GM12878 (cell line): ENCODE measurements at regions not wholly inside any gene's neighbourhood (a gene's known extent, or its start where the extent isn't known, plus 50 kb on each side); places are given as distances from the start of the nearest gene placed in this dataset.

Source experiments
- ATAC-seq: fragments of 200-7000 bp; cut with Tn5 transposase; 3 replicates; pipeline ENCODE4 v1.9.1; 2020; ENCODE audit warnings: mild to moderate bottlenecking, moderate library complexity
- BruUV-seq: library from RNA; stranded (reverse); fragments of 400-500 nt; replicated peaks from 2 replicates; lab custom pipeline; 2021; lab: Mats Ljungman, UMichigan
- CTCF ChIA-PET: fragments of 300-600 bp; sonication (Branson Sonifier 250); formaldehyde crosslinking; extraction: SDS; loops from one replicate; lab custom pipeline; 2021; ENCODE audit warnings: inconsistent platforms; lab: Yijun Ruan, JAX
- POLR2A ChIA-PET: fragments of 350-600 bp; formaldehyde crosslinking; extraction: SDS; loops from one replicate; lab custom pipeline; 2021; ENCODE audit warnings: inconsistent platforms; lab: Charles Lee
- RAD21 ChIA-PET: fragments of 300-600 bp; sonication (Branson Sonifier 250); formaldehyde crosslinking; loops from one replicate; lab custom pipeline; 2023; ENCODE audit warnings: antibody characterized with exemption; ENCODE audit not compliant: unreplicated experiment; lab: Charles Lee
- SMC1A ChIA-PET: fragments of 300-600 bp; sonication (Branson Sonifier 250); formaldehyde crosslinking; loops from one replicate; lab custom pipeline; 2023; ENCODE audit not compliant: unreplicated experiment, uncharacterized antibody; lab: Charles Lee
- DNase-seq: peaks from one replicate; pipeline ENCODE4 v3.0.0-alpha.2; 2011; ENCODE audit warnings: low read depth, low spot score
- FAIRE-seq: peaks from 3 replicates; lab custom pipeline; 2011; peaks lifted over from hg19 to GRCh38; lab: Jason Lieb, UNC
- H2AFZ ChIP-seq: 2 replicates; pipeline ENCODE4 v1.6.0; 2011; ENCODE audit warnings: low read depth, low read length, control low read depth; ENCODE audit not compliant: control insufficient read depth
- H3K27ac ChIP-seq: 2 replicates; pipeline ENCODE4 v1.5.1; 2011; ENCODE audit warnings: control low read depth; ENCODE audit not compliant: control insufficient read depth, insufficient read depth
- H3K27me3 ChIP-seq, 2 experiments: replicated peaks in 1 of 2; 2 replicates each; pipeline versions ENCODE4 v1.6.0 to v1.6.1; 2011; ENCODE audit warnings: low read length in 1 of 2; ENCODE audit not compliant: control insufficient read depth in 2 of 2, insufficient read depth in 2 of 2
- H3K36me3 ChIP-seq, 2 experiments: 2 replicates each; pipeline ENCODE4 v1.5.1; 2011; ENCODE audit warnings: low read length in 1 of 2; ENCODE audit not compliant: control insufficient read depth in 2 of 2, insufficient read depth in 2 of 2
- H3K4me1 ChIP-seq: 2 replicates; pipeline ENCODE4 v1.6.1; 2011; ENCODE audit warnings: mild to moderate bottlenecking, low read length, moderate library complexity, mixed read lengths; ENCODE audit not compliant: control insufficient read depth, insufficient read depth
- H3K4me2 ChIP-seq: 2 replicates; pipeline ENCODE4 v1.6.0; 2011; ENCODE audit warnings: control low read depth; ENCODE audit not compliant: control insufficient read depth, insufficient read depth
- H3K4me3 ChIP-seq: fragments of 200-600 bp; sonication (generic); 2 replicates; pipeline ENCODE4 v1.5.1; 2016
- H3K79me2 ChIP-seq: 2 replicates; pipeline ENCODE4 v1.6.0; 2011; ENCODE audit warnings: low read length; ENCODE audit not compliant: control insufficient read depth, insufficient read depth
- H3K9ac ChIP-seq: 2 replicates; pipeline ENCODE4 v1.8.0; 2011; ENCODE audit warnings: low read length, control low read depth, mixed read lengths; ENCODE audit not compliant: control insufficient read depth, insufficient read depth
- H3K9me3 ChIP-seq: replicated peaks from 3 replicates; pipeline ENCODE4 v1.5.1; 2011; ENCODE audit warnings: mild to moderate bottlenecking, low read length; ENCODE audit not compliant: control insufficient read depth, insufficient read depth
- H4K20me1 ChIP-seq: 2 replicates; pipeline ENCODE4 v1.6.0; 2011; ENCODE audit not compliant: control insufficient read depth, insufficient read depth
- CBX3 ChIP-seq: fragments of 200-600 bp; sonication (generic); IDR thresholded peaks from 2 replicates; pipeline ENCODE4 v1.6.1; 2016; ENCODE audit warnings: low read depth, borderline replicate concordance
- CREB1 ChIP-seq: IDR thresholded peaks from 2 replicates; pipeline ENCODE4 v1.6.1; 2012; ENCODE audit warnings: low read depth, mild to moderate bottlenecking, inconsistent platforms
- FOXK2 ChIP-seq: fragments of 450-650 bp; IDR thresholded peaks from 2 replicates; pipeline ENCODE4 v1.6.1; 2017; ENCODE audit warnings: mild to moderate bottlenecking, moderate library complexity
- HDAC6 ChIP-seq: fragments of 200-600 bp; sonication (generic); IDR thresholded peaks from one replicate; pipeline ENCODE4 v1.8.0; 2017; ENCODE audit warnings: antibody characterized with exemption; ENCODE audit not compliant: unreplicated experiment
- SIN3A ChIP-seq: IDR thresholded peaks from 2 replicates; pipeline ENCODE4 v1.6.1; 2012; ENCODE audit warnings: low read depth, low read length, improper control_type of control experiment
- TCF3 ChIP-seq: IDR thresholded peaks from 2 replicates; pipeline ENCODE4 v1.6.1; 2012; ENCODE audit warnings: low read depth, mild to moderate bottlenecking, low read length, borderline replicate concordance; ENCODE audit not compliant: insufficient read depth
- WGBS: methylation state at CpG from one replicate; pipeline ENCODE4 v1.1.6; 2016; ENCODE audit warnings: low lambda C conversion rate; ENCODE audit not compliant: insufficient replicate concordance, insufficient coverage; ENCODE audit errors: missing lambda C conversion rate; 5-methylcytosine and 5-hydroxymethylcytosine counted together
- in situ Hi-C: fragments of 300-500 bp; cut with MboI; formaldehyde crosslinking; loops from 9 replicates; pipeline ENCODE4 v1.14.3; 2018; ENCODE audit warnings: mixed read lengths
- intact Hi-C: fragments of 100-400 bp; cut with micrococcal nuclease; formaldehyde crosslinking; loops from one replicate; pipeline ENCODE4 v1.14.2; 2022; ENCODE audit not compliant: unreplicated experiment
- TF ChIP-seq, protein P1 (sequence below): fragments of 450-650 bp; formaldehyde crosslinking; IDR thresholded peaks from 2 replicates; pipeline ENCODE4 v1.5.0; 2022; ENCODE audit warnings: mild to moderate bottlenecking, missing genetic modification characterization

DNA sequence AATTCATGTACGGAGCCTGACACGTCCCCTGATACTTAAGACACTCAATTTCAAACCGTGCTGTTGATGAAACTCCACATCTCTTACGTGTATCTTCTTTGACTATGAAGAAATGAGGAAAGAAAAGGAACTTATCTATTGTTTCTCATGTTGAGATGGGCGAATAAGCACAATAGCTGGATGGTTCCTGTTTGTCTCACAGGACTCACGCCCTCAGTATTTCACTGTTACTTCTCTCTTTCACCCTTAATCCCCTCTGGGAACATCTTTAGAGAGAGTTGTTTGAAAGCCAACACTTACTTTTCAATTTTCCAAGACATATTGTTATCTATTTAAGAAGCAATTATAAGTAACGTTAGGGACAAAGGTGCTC, 99.8 kb downstream of the COPS8 start (continued):
- no peak for TF ChIP-seq HDAC6

DNA sequence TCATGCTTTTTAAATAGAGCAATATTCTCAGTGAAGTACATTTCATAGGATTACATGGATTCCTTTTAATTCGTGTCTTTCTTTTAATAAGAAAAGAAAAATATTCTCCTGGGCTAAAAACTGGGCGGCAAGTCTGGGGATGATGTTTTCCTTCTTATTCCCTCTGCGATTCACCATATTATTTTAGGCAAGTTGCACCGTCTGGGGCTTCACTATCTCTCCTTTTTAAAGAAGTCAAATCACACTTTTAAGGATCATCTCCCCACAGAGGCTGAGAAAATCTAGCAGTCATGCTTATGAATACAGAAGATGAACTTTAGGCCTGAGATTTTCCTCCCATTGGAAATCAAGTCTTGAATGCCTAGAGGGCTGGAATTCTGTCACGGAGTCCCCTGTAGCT, 104.1 kb downstream of the COPS8 start:
- FAIRE-seq (no peak), ATAC-seq (no peak), DNase-seq (no peak)
- no TSS peak for BruUV-seq
- CTCF ChIA-PET = no interaction called here
- no peaks in the 10 kb centered on the region for H3K27me3 ChIP-seq
- intact Hi-C loops (no loop called here), in situ Hi-C loops (no loop called here)
- WGBS = 49% methylated on average over 5 of the region's 5 CpGs
- H3K4me1 ChIP-seq = no peaks in the 10 kb centered on the region
- SMC1A ChIA-PET = no interaction called here
- no peaks in the 10 kb centered on the region for H3K36me3 ChIP-seq
- no peaks in the 10 kb centered on the region for H3K79me2 ChIP-seq
- no peak overlapping the region for H3K9ac ChIP-seq
- TF ChIP-seq TCF3 = no peak
- TF ChIP-seq, protein P1, sequence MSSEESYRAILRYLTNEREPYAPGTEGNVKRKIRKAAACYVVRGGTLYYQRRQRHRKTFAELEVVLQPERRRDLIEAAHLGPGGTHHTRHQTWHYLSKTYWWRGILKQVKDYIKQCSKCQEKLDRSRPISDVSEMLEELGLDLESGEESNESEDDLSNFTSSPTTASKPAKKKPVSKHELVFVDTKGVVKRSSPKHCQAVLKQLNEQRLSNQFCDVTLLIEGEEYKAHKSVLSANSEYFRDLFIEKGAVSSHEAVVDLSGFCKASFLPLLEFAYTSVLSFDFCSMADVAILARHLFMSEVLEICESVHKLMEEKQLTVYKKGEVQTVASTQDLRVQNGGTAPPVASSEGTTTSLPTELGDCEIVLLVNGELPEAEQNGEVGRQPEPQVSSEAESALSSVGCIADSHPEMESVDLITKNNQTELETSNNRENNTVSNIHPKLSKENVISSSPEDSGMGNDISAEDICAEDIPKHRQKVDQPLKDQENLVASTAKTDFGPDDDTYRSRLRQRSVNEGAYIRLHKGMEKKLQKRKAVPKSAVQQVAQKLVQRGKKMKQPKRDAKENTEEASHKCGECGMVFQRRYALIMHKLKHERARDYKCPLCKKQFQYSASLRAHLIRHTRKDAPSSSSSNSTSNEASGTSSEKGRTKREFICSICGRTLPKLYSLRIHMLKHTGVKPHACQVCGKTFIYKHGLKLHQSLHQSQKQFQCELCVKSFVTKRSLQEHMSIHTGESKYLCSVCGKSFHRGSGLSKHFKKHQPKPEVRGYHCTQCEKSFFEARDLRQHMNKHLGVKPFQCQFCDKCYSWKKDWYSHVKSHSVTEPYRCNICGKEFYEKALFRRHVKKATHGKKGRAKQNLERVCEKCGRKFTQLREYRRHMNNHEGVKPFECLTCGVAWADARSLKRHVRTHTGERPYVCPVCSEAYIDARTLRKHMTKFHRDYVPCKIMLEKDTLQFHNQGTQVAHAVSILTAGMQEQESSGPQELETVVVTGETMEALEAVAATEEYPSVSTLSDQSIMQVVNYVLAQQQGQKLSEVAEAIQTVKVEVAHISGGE = no peak
- no peak for TF ChIP-seq CREB1
- no peak for TF ChIP-seq SIN3A
- TF ChIP-seq FOXK2 = no peak
- TF ChIP-seq CBX3 = no peak
- H4K20me1 ChIP-seq = no peaks in the 10 kb centered on the region
- H3K27ac ChIP-seq = no peak overlapping the region
- no peaks in the 10 kb centered on the region for H3K9me3 ChIP-seq
- POLR2A ChIA-PET = no interaction called here
- H3K4me2 ChIP-seq = no peak overlapping the region
- H2AFZ ChIP-seq = no peak overlapping the region
- H3K4me3 ChIP-seq = no peak overlapping the region
- RAD21 ChIA-PET = no interaction called here
